Fibroblast of the aortic adventitia (primary cell): ENCODE measurements at regions not wholly inside any gene's neighbourhood (a gene's known extent, or its start where the extent isn't known, plus 50 kb on each side); places are given as distances from the start of the nearest gene placed in this dataset.
A peak's percentile ranks its signal among the peaks of the same experiment; 100 is the strongest.

Experiments
- DNase-seq: peaks from one replicate; pipeline ENCODE4 v3.0.0-alpha.2; 2010; ENCODE audit warnings: low read depth
- H3K4me3 ChIP-seq: 2 replicates; pipeline ENCODE4 v1.5.1; 2011; ENCODE audit warnings: low read depth, mild to moderate bottlenecking, control low read depth, low read length, moderate library complexity
- TF ChIP-seq, protein P1 (sequence below): IDR thresholded peaks from 2 replicates; pipeline ENCODE4 v1.5.1; 2011; ENCODE audit warnings: mild to moderate bottlenecking, low read length, control low read depth, inconsistent platforms; ENCODE audit not compliant: insufficient read depth

GRCh38 chr5:4082966-4083564 is 487.4 kb downstream of the IRX1 start:
- DNase-seq, result peak; percentile 65
- TF ChIP-seq, protein P1, sequence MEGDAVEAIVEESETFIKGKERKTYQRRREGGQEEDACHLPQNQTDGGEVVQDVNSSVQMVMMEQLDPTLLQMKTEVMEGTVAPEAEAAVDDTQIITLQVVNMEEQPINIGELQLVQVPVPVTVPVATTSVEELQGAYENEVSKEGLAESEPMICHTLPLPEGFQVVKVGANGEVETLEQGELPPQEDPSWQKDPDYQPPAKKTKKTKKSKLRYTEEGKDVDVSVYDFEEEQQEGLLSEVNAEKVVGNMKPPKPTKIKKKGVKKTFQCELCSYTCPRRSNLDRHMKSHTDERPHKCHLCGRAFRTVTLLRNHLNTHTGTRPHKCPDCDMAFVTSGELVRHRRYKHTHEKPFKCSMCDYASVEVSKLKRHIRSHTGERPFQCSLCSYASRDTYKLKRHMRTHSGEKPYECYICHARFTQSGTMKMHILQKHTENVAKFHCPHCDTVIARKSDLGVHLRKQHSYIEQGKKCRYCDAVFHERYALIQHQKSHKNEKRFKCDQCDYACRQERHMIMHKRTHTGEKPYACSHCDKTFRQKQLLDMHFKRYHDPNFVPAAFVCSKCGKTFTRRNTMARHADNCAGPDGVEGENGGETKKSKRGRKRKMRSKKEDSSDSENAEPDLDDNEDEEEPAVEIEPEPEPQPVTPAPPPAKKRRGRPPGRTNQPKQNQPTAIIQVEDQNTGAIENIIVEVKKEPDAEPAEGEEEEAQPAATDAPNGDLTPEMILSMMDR, result no peak
- no peak overlapping the region for H3K4me3 ChIP-seq

- no peak overlapping the region for H3K4me3 ChIP-seq
- no peak for DNase-seq
- TF ChIP-seq, protein P1, result no peak
These were observed 488.1 kb downstream of the IRX1 start for GRCh38 chr5:4083591-4084337.

- DNase-seq, result no peak
- TF ChIP-seq, protein P1, result no peak
- no peak overlapping the region for H3K4me3 ChIP-seq
These were observed 490.4 kb downstream of the IRX1 start for GRCh38 chr5:4086081-4086480.

GRCh38 chr5:4087110-4087509 is 491.5 kb downstream of the IRX1 start:
- DNase-seq, result no peak
- TF ChIP-seq, protein P1, result no peak
- no peak overlapping the region for H3K4me3 ChIP-seq

DNA sequence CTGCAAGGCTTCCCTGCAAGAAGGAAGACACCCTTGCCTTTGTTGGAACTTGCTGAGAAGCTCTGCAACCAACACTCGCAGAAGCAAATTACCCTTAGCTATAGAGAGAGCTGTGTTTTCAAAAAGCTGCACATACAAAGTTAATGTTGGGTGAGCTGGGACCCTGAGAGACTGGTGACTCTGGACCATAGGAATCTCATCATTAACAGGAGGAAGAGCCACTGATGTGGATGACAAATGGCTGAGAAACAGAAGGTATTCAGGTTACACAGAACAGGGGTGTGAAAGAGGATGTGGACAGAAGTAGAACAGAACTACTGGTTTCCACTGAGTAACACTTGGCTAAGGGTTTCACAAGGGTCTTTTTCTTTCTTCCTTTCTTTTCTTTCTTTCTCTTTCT is 493.5 kb downstream of the IRX1 start:
- no peak overlapping the region for H3K4me3 ChIP-seq
- no peak for DNase-seq
- TF ChIP-seq, protein P1, result no peak

- H3K4me3 ChIP-seq, result no peak overlapping the region
- TF ChIP-seq, protein P1, result no peak
- no peak for DNase-seq
These were observed 497.6 kb downstream of the IRX1 start for GRCh38 chr5:4093236-4093635.

- no peak for DNase-seq
- no peak overlapping the region for H3K4me3 ChIP-seq
- TF ChIP-seq, protein P1, result no peak
These were observed 498.3 kb downstream of the IRX1 start for GRCh38 chr5:4093970-4094369.
